OCI-LY7 (cell line): ENCODE measurements at regions not wholly inside any gene's neighbourhood (a gene's known extent, or its start where the extent isn't known, plus 50 kb on each side); places are given as distances from the start of the nearest gene placed in this dataset.

Experiments
- BruUV-seq: library from RNA; stranded (reverse); fragments of 400-500 nt; replicated peaks from 2 replicates; lab custom pipeline; 2021; lab: Mats Ljungman, UMichigan
- CTCF ChIA-PET: fragments of 300-600 bp; sonication (Branson Sonifier 250); formaldehyde crosslinking; loops from one replicate; lab custom pipeline; 2022; ENCODE audit warnings: antibody characterized with exemption; ENCODE audit not compliant: unreplicated experiment; lab: Charles Lee
- POLR2A ChIA-PET: fragments of 300-600 bp; sonication (Branson Sonifier 250); formaldehyde crosslinking; loops from one replicate; lab custom pipeline; 2022; ENCODE audit warnings: antibody characterized with exemption; lab: Charles Lee
- DNase-seq: peaks from one replicate; pipeline ENCODE4 v3.0.0-alpha.2; 2015; ENCODE audit warnings: low spot score
- H2AFZ ChIP-seq: fragments of 200-600 bp; sonication (generic), shearing (Covaris generic); 2 replicates; pipeline ENCODE4 v1.6.1; 2014; ENCODE audit warnings: mild to moderate bottlenecking, antibody characterized with exemption, low read length, moderate library complexity
- H3K27ac ChIP-seq: fragments of 200-600 bp; sonication (generic); 2 replicates; pipeline ENCODE4 v1.5.1; 2014; ENCODE audit warnings: mixed run types, low read depth, mild to moderate bottlenecking, moderate library complexity, low read length, inconsistent platforms; ENCODE audit not compliant: poor library complexity, severe bottlenecking
- H3K36me3 ChIP-seq: fragments of 200-600 bp; sonication (generic); 2 replicates; pipeline ENCODE4 v1.6.1; 2014; ENCODE audit warnings: mild to moderate bottlenecking, antibody characterized with exemption, low read length, moderate library complexity, mixed read lengths; ENCODE audit not compliant: insufficient read depth
- H3K4me1 ChIP-seq: fragments of 200-600 bp; sonication (generic); 2 replicates; pipeline ENCODE4 v1.5.1; 2014; ENCODE audit warnings: mild to moderate bottlenecking, low read length; ENCODE audit not compliant: insufficient read depth, poor library complexity, severe bottlenecking
- H3K4me2 ChIP-seq: fragments of 200-600 bp; sonication (generic); 2 replicates; pipeline ENCODE4 v1.6.1; 2014; ENCODE audit warnings: mild to moderate bottlenecking, low read length
- H3K4me3 ChIP-seq: fragments of 200-600 bp; sonication (generic); 2 replicates; pipeline ENCODE4 v1.5.1; 2014; ENCODE audit warnings: mild to moderate bottlenecking, low read depth, low read length; ENCODE audit not compliant: poor library complexity, severe bottlenecking
- H3K79me2 ChIP-seq: fragments of 200-600 bp; sonication (generic); 2 replicates; pipeline ENCODE4 v1.6.1; 2016; ENCODE audit warnings: low read depth, mild to moderate bottlenecking, low read length, moderate library complexity, mixed read lengths; ENCODE audit not compliant: insufficient read depth
- H3K9me2 ChIP-seq: fragments of 200-600 bp; sonication (generic); 2 replicates; pipeline ENCODE4 v1.6.1; 2016; ENCODE audit warnings: mild to moderate bottlenecking, low read length, mixed read lengths; ENCODE audit not compliant: insufficient read depth
- H3K9me3 ChIP-seq: fragments of 200-600 bp; sonication (generic); 2 replicates; pipeline ENCODE4 v1.6.1; 2014; ENCODE audit warnings: mild to moderate bottlenecking, mixed run types, low read length, mixed read lengths
- H4K20me1 ChIP-seq: fragments of 200-600 bp; sonication (generic); 2 replicates; pipeline ENCODE4 v1.6.1; 2014; ENCODE audit warnings: mild to moderate bottlenecking, antibody characterized with exemption, low read length, moderate library complexity, mixed read lengths; ENCODE audit not compliant: insufficient read depth
- EZH2phosphoT487 ChIP-seq: fragments of 200-600 bp; sonication (generic); IDR thresholded peaks from 2 replicates; pipeline ENCODE4 v1.6.1; 2018; ENCODE audit warnings: low read depth, borderline replicate concordance, mild to moderate bottlenecking, mixed run types, antibody characterized with exemption, low read length, moderate library complexity, mixed read lengths
- intact Hi-C: fragments of 100-400 bp; cut with micrococcal nuclease; formaldehyde crosslinking; loops from one replicate; pipeline ENCODE4 v1.10.0; 2022; ENCODE audit not compliant: unreplicated experiment
- TF ChIP-seq, protein P1 (sequence below): fragments of 200-600 bp; sonication (generic); conservative IDR thresholded peaks from 2 replicates; pipeline ENCODE4 v1.5.1; 2014; ENCODE audit warnings: mild to moderate bottlenecking, antibody characterized with exemption, low read length, moderate library complexity, mixed read lengths

- H3K4me3 ChIP-seq, result no peak overlapping the region
- POLR2A ChIA-PET, result interaction anchor here (1.0 kb wide), 1 partner anchor 13 kb away, joined by 3 read pairs; no protein-coding TSS in a partner anchor
- no peaks in the 10 kb centered on the region for H3K4me1 ChIP-seq
- H3K36me3 ChIP-seq, result no peaks in the 10 kb centered on the region
- H3K27ac ChIP-seq, result no peak overlapping the region
- TF ChIP-seq EZH2phosphoT487, result no peak
- TF ChIP-seq, protein P1, sequence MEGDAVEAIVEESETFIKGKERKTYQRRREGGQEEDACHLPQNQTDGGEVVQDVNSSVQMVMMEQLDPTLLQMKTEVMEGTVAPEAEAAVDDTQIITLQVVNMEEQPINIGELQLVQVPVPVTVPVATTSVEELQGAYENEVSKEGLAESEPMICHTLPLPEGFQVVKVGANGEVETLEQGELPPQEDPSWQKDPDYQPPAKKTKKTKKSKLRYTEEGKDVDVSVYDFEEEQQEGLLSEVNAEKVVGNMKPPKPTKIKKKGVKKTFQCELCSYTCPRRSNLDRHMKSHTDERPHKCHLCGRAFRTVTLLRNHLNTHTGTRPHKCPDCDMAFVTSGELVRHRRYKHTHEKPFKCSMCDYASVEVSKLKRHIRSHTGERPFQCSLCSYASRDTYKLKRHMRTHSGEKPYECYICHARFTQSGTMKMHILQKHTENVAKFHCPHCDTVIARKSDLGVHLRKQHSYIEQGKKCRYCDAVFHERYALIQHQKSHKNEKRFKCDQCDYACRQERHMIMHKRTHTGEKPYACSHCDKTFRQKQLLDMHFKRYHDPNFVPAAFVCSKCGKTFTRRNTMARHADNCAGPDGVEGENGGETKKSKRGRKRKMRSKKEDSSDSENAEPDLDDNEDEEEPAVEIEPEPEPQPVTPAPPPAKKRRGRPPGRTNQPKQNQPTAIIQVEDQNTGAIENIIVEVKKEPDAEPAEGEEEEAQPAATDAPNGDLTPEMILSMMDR, result no peak
- no peaks in the 10 kb centered on the region for H4K20me1 ChIP-seq
- no TSS peak for BruUV-seq
- no peak overlapping the region for H3K4me2 ChIP-seq
- H3K9me3 ChIP-seq, result no peaks in the 10 kb centered on the region
- CTCF ChIA-PET, result no interaction called here
- H3K9me2 ChIP-seq, result no peaks in the 10 kb centered on the region
- no peak for DNase-seq
- no peaks in the 10 kb centered on the region for H3K79me2 ChIP-seq
- H2AFZ ChIP-seq, result no peak overlapping the region
- intact Hi-C loops, result no loop called here
Observed at GRCh38 chr1:222278501-222278900, 269.4 kb downstream of the HHIPL2 start.

DNA sequence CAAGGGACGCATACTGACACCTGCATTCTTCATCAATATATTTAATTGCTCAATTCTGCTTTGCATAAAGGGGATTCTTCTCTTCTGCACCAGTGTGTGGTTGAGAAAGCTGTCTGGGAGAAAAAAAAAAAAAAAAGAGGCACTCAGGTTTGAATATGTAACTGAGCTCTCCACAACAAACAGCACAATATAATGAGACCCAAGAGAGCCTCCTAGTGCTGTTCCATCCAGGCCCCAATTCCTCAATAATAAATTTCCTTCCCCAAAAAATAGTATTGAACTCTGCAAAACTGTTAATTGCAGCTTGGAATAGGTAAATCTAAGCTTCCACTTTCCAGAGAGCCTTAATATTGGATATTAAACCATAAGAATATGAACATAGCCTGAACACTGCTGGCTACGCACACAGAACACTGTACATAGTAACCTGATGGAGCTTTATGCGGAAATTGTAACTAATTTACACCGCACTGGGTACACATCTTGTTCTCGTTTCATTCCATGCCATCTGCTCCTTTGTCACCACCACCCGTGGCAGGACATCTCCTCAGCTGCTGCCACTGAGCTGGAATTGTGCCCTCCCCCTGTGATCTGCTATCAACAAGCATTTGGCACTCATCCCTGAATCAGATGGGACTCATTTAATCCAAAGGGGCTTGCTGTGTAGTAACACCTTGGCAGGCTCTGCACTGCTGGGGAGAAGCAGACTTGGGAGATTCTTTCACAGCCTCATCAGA lies 272.0 kb downstream of the HHIPL2 start:
- CTCF ChIA-PET, result no interaction called here
- H3K4me1 ChIP-seq, result no peaks in the 10 kb centered on the region

More for the DNA sequence above, 272.0 kb downstream of the HHIPL2 start:
- BruUV-seq, result no TSS peak
- no peak overlapping the region for H3K4me3 ChIP-seq
- H3K36me3 ChIP-seq, result no peaks in the 10 kb centered on the region
- no peak for TF ChIP-seq EZH2phosphoT487
- TF ChIP-seq, protein P1, result no peak
- H3K79me2 ChIP-seq, result no peaks in the 10 kb centered on the region
- no peaks in the 10 kb centered on the region for H3K9me2 ChIP-seq
- H4K20me1 ChIP-seq, result no peaks in the 10 kb centered on the region
- no peaks in the 10 kb centered on the region for H3K9me3 ChIP-seq
- intact Hi-C loops, result no loop called here
- DNase-seq, result no peak
- no peak overlapping the region for H3K4me2 ChIP-seq
- POLR2A ChIA-PET, result interaction anchor here (0.5 kb wide), 1 partner anchor 20 kb away, joined by 5 read pairs; no protein-coding TSS in a partner anchor
- no peak overlapping the region for H2AFZ ChIP-seq
- no peak overlapping the region for H3K27ac ChIP-seq
